ENCODE measurements at regions not wholly inside any gene's neighbourhood (a gene's known extent, or its start where the extent isn't known, plus 50 kb on each side); places are given as distances from the start of the nearest gene placed in this dataset.

DNA sequence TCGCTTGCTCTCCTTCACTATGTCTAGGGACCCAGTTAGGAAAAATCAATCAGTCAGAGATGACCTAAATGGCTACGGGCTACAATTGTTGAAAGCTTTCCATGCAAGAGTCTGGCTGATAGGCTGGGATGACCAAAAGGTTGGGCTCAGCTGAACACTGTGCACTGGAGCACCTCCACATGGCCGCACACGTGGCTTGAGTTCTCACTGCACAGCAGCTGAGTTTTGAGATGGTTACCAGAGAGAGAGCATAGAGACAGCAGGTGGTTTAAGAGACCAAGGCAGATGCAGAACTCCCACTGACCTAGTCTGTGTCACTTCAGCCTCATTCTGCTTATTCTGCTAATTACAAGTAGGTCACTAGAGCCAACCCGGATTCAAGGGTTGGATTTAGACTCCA is 2354.8 kb upstream of the C9orf72 start (continued):
- TF ChIP-seq, protein P1, sequence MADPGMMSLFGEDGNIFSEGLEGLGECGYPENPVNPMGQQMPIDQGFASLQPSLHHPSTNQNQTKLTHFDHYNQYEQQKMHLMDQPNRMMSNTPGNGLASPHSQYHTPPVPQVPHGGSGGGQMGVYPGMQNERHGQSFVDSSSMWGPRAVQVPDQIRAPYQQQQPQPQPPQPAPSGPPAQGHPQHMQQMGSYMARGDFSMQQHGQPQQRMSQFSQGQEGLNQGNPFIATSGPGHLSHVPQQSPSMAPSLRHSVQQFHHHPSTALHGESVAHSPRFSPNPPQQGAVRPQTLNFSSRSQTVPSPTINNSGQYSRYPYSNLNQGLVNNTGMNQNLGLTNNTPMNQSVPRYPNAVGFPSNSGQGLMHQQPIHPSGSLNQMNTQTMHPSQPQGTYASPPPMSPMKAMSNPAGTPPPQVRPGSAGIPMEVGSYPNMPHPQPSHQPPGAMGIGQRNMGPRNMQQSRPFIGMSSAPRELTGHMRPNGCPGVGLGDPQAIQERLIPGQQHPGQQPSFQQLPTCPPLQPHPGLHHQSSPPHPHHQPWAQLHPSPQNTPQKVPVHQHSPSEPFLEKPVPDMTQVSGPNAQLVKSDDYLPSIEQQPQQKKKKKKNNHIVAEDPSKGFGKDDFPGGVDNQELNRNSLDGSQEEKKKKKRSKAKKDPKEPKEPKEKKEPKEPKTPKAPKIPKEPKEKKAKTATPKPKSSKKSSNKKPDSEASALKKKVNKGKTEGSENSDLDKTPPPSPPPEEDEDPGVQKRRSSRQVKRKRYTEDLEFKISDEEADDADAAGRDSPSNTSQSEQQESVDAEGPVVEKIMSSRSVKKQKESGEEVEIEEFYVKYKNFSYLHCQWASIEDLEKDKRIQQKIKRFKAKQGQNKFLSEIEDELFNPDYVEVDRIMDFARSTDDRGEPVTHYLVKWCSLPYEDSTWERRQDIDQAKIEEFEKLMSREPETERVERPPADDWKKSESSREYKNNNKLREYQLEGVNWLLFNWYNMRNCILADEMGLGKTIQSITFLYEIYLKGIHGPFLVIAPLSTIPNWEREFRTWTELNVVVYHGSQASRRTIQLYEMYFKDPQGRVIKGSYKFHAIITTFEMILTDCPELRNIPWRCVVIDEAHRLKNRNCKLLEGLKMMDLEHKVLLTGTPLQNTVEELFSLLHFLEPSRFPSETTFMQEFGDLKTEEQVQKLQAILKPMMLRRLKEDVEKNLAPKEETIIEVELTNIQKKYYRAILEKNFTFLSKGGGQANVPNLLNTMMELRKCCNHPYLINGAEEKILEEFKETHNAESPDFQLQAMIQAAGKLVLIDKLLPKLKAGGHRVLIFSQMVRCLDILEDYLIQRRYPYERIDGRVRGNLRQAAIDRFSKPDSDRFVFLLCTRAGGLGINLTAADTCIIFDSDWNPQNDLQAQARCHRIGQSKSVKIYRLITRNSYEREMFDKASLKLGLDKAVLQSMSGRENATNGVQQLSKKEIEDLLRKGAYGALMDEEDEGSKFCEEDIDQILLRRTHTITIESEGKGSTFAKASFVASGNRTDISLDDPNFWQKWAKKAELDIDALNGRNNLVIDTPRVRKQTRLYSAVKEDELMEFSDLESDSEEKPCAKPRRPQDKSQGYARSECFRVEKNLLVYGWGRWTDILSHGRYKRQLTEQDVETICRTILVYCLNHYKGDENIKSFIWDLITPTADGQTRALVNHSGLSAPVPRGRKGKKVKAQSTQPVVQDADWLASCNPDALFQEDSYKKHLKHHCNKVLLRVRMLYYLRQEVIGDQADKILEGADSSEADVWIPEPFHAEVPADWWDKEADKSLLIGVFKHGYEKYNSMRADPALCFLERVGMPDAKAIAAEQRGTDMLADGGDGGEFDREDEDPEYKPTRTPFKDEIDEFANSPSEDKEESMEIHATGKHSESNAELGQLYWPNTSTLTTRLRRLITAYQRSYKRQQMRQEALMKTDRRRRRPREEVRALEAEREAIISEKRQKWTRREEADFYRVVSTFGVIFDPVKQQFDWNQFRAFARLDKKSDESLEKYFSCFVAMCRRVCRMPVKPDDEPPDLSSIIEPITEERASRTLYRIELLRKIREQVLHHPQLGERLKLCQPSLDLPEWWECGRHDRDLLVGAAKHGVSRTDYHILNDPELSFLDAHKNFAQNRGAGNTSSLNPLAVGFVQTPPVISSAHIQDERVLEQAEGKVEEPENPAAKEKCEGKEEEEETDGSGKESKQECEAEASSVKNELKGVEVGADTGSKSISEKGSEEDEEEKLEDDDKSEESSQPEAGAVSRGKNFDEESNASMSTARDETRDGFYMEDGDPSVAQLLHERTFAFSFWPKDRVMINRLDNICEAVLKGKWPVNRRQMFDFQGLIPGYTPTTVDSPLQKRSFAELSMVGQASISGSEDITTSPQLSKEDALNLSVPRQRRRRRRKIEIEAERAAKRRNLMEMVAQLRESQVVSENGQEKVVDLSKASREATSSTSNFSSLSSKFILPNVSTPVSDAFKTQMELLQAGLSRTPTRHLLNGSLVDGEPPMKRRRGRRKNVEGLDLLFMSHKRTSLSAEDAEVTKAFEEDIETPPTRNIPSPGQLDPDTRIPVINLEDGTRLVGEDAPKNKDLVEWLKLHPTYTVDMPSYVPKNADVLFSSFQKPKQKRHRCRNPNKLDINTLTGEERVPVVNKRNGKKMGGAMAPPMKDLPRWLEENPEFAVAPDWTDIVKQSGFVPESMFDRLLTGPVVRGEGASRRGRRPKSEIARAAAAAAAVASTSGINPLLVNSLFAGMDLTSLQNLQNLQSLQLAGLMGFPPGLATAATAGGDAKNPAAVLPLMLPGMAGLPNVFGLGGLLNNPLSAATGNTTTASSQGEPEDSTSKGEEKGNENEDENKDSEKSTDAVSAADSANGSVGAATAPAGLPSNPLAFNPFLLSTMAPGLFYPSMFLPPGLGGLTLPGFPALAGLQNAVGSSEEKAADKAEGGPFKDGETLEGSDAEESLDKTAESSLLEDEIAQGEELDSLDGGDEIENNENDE (IDR thresholded peaks at IDR 0.05; ENCODE audit: insufficient replicate concordance, low read length): no peak
- no peak for TF ChIP-seq SIN3A (conservative IDR thresholded peaks at IDR 0.05 in 1 of 2, IDR thresholded peaks at IDR 0.05 in 1 of 2; ENCODE audit: low read depth in 1 of 2, low read length in 2 of 2)
- TF ChIP-seq BACH1 (IDR thresholded peaks at IDR 0.05; ENCODE audit: low read length): no peak
- TF ChIP-seq SRF (IDR thresholded peaks at IDR 0.05; ENCODE audit: low read depth, low read length): no peak
- no peak for TF ChIP-seq TEAD4 (IDR thresholded peaks at IDR 0.05; ENCODE audit: low read depth, low read length)
- no peak for TF ChIP-seq KDM1A (IDR thresholded peaks at IDR 0.05; ENCODE audit: borderline replicate concordance, low read length)
- no peak for TF ChIP-seq CBX8 (IDR thresholded peaks at IDR 0.05; ENCODE audit: borderline replicate concordance, low read depth, low read length)
- no peak for TF ChIP-seq ASH2L (IDR thresholded peaks at IDR 0.05; ENCODE audit: low read length)
- no peak for TF ChIP-seq RXRA (IDR thresholded peaks at IDR 0.05; ENCODE audit: insufficient read depth, low read depth, low read length)
